HL-60 (cell line): ENCODE measurements at regions not wholly inside any gene's neighbourhood (a gene's known extent, or its start where the extent isn't known, plus 50 kb on each side); places are given as distances from the start of the nearest gene placed in this dataset.

Source experiments
- CTCF ChIP-seq: IDR thresholded peaks from one replicate; pipeline ENCODE4 v1.5.1; 2011; ENCODE audit warnings: low read length, control low read depth, inconsistent platforms; ENCODE audit not compliant: insufficient read depth
- REST ChIP-seq: IDR thresholded peaks from 2 replicates; pipeline ENCODE4 v1.6.1; 2012; ENCODE audit warnings: low read depth; ENCODE audit not compliant: insufficient replicate concordance

GRCh38 chr4:81679315-81679714 lies 207.6 kb upstream of the RASGEF1B start:
- TF ChIP-seq CTCF: no peak
- no peak for TF ChIP-seq REST
